GM21515 (cell line): ENCODE measurements at regions not wholly inside any gene's neighbourhood (a gene's known extent, or its start where the extent isn't known, plus 50 kb on each side); places are given as distances from the start of the nearest gene placed in this dataset.
"Not testable (repeated sequence)": the region's sequence is repeated elsewhere in the genome, so short reads cannot be mapped to it uniquely, and the experiment has no call there.

ENCODE experiments used
- ATAC-seq: cut with Tn5 transposase; IDR thresholded peaks from one replicate; pipeline ENCODE4 v1.9.1; 2021; ENCODE audit not compliant: unreplicated experiment

GRCh38 chr1:105272376-105272775 lies 1522.7 kb downstream of the AMY1C start:
- ATAC-seq: not testable (repeated sequence)

- ATAC-seq: no peak
These were observed 1545.1 kb downstream of the AMY1C start for GRCh38 chr1:105294838-105295237.

- no peak for ATAC-seq
These were observed 1560.4 kb downstream of the AMY1C start for GRCh38 chr1:105310063-105310462.

GRCh38 chr1:105317976-105318375 lies 1568.3 kb downstream of the AMY1C start:
- no peak for ATAC-seq

DNA sequence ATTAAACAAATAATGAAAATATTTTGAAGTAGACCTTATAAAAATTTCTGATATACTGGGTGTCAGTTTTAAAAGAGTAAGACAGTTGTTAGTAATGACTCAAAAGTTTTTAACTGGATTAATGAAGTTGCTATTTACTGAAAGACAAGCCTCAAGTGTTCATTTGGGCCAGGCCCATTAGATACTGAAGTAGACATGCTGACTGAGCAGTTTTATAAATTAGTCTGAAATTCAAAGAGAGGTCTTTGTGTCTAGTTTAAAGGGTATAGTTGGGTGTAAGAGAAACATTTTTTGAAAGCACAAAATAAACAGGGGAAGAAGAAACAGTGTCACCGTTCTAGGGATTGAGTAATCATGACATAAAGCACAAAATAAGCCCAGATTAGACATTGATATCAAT lies 1577.2 kb downstream of the AMY1C start:
- ATAC-seq: no peak

GRCh38 chr1:105337420-105337819 lies 1587.7 kb downstream of the AMY1C start:
- ATAC-seq: no peak

DNA sequence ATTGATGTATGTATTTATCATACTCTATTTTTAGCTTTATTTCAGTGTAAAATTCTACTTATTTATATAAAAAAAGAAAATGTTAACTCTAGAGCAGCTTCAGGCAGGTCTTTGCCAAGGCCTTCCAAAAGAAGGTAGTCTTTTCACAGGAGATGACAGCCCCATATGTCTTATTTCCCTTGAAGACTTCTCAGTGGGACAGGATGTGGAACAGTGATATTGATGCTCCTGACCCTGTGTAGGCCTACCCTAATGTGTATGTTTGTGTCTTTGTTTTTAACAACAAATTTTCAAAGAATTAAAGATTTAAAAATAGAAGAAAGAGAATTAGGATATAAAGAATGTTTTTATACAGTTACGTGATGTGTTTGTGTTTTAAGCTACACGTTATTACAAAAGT lies 1593.6 kb downstream of the AMY1C start:
- ATAC-seq: no peak

DNA sequence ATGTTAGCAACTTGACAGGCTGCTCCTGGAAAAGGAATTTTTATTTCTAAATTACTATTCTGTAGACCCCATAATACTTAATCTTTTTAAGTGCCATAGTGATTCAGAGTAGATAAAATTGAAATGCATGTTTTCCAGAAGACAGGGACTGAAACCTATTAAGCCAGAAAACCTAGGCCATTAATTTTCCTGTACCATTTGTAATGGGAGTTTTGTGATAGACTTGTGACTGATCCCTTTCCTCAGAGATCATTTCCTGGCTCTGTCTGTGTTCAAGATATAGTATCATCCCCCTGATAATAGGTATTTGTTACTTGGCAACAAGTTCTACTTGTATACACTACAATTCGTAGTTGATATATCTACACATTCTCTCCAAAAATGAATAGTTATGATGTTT lies 1609.8 kb downstream of the AMY1C start:
- ATAC-seq: no peak

GRCh38 chr1:105362438-105362837 lies 1612.7 kb downstream of the AMY1C start:
- ATAC-seq: no peak

DNA sequence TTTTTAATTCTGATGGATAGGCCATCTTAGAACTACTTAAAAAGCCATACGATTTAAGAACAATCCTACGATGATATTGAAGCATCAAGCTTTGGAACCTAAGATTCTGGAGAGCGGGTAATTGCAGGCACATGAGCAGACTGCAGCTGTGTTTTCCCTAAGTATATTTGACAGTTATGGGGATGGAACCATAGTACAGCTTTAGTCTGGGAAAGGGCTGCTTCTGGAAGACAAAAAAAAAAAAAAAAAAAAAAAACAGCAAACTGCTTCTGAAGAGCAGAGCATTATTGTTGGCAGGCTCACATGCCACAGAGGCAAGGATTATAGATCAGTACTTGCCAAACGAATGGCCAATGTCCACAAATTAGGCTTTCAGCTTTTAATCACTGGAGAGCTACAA lies 1618.7 kb downstream of the AMY1C start:
- ATAC-seq: no peak

DNA sequence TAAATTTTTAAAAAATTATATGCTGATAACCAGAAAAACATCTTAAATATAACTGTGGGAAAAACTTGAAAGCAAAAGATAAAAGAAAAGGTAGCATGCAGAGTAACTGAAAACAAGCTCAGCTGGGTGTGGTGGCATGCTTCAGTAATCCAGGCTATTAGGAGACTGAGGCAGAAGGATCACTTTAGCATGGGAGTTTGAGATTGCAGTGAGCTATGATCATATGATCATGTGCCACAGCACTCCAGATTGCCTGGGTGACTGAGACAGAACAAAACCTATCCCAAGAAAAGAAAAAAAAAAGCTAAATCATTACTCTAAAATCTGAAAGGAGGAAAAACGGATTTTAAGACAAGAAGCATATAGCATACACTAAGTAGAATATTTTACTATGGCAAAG lies 1624.0 kb downstream of the AMY1C start:
- no peak for ATAC-seq

GRCh38 chr1:105386489-105386888 lies 1636.8 kb downstream of the AMY1C start:
- ATAC-seq: no peak

- no peak for ATAC-seq
These were observed 1646.3 kb downstream of the AMY1C start for GRCh38 chr1:105396001-105396400.

DNA sequence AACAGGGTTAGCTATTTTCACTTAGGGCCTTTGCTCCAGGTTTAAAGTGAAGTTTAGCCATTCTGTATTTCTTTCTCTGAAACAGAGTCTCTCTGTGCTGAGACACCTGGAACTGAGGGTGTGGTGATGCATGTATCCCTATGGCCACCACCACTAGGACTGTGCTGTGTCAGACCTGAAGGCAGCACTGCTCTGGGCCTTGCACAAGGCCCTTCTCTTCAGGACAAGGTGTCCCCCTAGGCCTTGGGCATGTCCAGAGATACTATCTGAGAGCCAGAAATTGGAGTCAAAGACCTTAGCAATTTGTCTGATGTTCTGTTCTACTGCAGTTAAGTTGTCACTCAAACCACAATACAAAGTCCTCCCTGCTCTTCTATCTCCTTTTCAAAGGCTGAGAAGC lies 1649.2 kb downstream of the AMY1C start:
- ATAC-seq: no peak

GRCh38 chr1:105399716-105400115 lies 1650.0 kb downstream of the AMY1C start:
- no peak for ATAC-seq

GRCh38 chr1:105416261-105416660 lies 1640.2 kb upstream of the PRMT6 start:
- no peak for ATAC-seq

DNA sequence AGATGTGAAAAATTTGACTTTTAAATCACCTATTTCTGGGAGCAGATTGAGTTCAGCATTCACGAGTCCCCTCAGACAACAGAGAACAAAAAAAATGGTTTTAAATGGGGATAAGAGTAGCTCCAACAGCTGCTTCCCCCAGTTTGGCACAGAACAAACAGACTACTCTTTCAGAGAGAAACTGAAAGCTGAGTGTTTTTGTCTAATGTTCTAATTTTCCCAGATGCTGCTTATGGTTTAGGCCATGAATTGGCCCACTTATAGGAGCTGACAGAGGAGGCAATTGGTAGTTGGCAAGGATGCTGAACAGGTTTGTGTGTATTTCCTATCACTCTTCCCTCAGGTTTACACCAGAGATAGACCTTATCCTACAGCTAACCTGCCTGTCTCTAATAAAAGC lies 1637.4 kb upstream of the PRMT6 start:
- ATAC-seq: no peak

GRCh38 chr1:105427543-105427942 lies 1628.9 kb upstream of the PRMT6 start:
- no peak for ATAC-seq

- ATAC-seq: no peak
These were observed 1619.8 kb upstream of the PRMT6 start for GRCh38 chr1:105436589-105437259.

DNA sequence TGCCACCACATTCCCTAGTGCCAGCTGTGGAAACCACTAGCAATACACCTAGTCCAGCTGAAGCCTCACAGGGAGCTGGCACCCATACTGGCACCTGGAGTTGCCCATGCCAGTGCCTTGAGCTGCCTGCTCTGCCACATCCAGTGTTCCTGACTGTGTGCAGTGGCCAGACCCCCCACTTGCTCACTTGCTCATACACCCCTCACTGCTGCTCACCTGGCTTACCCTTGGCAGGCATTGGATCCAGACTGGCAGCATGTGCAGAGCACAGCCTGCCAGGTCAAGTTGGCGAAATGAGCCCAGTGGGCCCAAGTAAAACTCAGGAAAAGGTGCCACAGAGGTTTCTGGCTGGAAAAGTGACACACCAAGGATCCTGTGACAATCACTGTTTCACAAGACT lies 1618.6 kb upstream of the PRMT6 start:
- ATAC-seq: no peak

DNA sequence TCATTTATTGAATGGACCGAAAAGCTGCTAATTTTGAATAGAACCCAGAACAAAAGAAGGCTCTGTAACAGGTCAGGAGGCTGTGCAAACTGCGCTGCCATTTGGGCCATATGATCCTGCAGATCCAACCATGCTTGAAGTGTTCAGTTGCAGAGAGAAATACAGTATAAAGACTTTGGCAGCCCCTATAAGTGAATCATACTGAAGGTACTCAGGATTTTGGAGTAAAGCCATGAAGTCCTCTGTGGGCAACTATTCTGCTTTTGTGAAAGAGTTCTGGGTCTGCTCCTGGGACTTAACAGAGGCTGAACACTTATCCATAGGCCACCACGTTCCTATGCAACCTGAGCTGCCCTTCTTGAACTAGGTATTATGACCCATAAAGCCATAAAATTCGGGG lies 1613.6 kb upstream of the PRMT6 start:
- ATAC-seq: no peak

DNA sequence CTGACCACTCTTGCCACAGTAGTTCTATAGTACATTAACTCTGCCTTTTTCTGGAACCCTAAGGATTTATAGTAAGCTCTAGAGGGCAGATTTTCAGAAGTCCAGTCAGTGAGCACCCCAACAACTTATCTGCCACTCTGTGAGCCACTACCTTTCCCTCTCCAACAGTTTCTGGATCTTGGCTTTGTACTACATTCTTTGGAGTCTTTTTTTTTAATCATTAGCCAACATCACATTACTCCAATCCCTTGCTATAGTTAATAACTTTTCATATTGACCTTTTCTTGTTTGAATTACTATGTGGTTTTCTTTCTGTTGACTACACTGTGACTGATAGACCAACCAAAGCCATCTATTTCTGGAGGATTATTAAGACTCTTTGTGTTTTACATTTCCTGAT lies 1596.7 kb upstream of the PRMT6 start:
- no peak for ATAC-seq

DNA sequence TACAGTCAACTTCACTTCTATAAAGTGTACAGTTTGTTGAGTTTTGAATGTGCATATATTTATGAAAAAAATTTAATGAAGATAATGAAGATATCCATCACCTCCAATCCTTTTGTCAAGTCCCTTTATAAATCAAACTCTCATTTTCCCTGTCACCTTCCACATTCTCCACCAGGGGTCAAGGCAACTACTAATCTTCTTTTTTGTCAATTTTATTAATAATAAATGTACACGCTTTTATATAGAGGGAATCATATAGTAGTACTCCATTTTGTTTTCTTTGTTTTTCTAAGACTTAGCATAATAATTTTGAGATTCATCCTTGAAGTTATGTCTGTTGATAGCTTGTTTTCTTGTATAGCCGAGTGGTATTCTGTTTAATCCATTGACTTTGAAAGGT lies 1594.2 kb upstream of the PRMT6 start:
- ATAC-seq: no peak
